Ovary (tissue), 7 donors: ENCODE measurements at regions not wholly inside any gene's neighbourhood (a gene's known extent, or its start where the extent isn't known, plus 50 kb on each side); places are given as distances from the start of the nearest gene placed in this dataset.

ENCODE experiments used
- DNase-seq, 5 donors: peaks; one replicate each; pipeline ENCODE4 v3.0.0-alpha.2; 2019 to 2020
- H3K27ac ChIP-seq, 2 donors: fragments of 200-600 bp; one replicate each; pipeline versions ENCODE4 v1.5.1 to v1.8.0; 2019 to 2022
- H3K27me3 ChIP-seq: fragments of 200-600 bp; one replicate; pipeline ENCODE4 v1.8.0; 2022
- H3K36me3 ChIP-seq: fragments of 200-600 bp; sonication (generic); one replicate; pipeline ENCODE4 v1.5.1; 2019
- H3K4me1 ChIP-seq: one replicate; pipeline ENCODE4 v1.8.1; 2013; ENCODE audit warnings: mild to moderate bottlenecking, moderate library complexity; ENCODE audit not compliant: insufficient read depth
- H3K4me3 ChIP-seq: fragments of 200-600 bp; sonication (generic); one replicate; pipeline ENCODE4 v1.5.1; 2017
- H3K9me3 ChIP-seq, 2 donors: fragments of 200-600 bp in 1 of 2; sonication (generic) in 1 of 2; one replicate each; pipeline versions ENCODE4 v1.5.1 to v1.8.1; 2013 to 2019; ENCODE audit warnings: mild to moderate bottlenecking in 1 of 2, moderate library complexity in 1 of 2
- CTCF ChIP-seq, 3 donors: fragments of 450-650 bp in 2 of 3; fragments of 200-600 bp in 1 of 3; IDR thresholded peaks; one replicate each; pipeline versions ENCODE4 v1.5.1 to v1.8.0; 2016 to 2022; ENCODE audit warnings: antibody characterized with exemption in 3 of 3, mild to moderate bottlenecking in 1 of 3
- EP300 ChIP-seq: sonication (generic); formaldehyde crosslinking; IDR thresholded peaks from one replicate; pipeline ENCODE4 v1.6.1; 2017; ENCODE audit warnings: antibody characterized with exemption
- POLR2A ChIP-seq: fragments of 450-650 bp; IDR thresholded peaks from one replicate; pipeline ENCODE4 v1.6.1; 2017; ENCODE audit warnings: antibody characterized with exemption, mild to moderate bottlenecking, moderate library complexity
- WGBS, 3 donors: extraction: QIAGEN DNeasy Blood & Tissue Kit in 1 of 3; methylation state at CpG; one replicate each; pipeline versions ENCODE4 v1.1.5 to v1.1.7; 2013 to 2017; 5-methylcytosine and 5-hydroxymethylcytosine counted together
- intact Hi-C, 4 donors: fragments of 100-400 bp; cut with DNase I; formaldehyde crosslinking; loops; one replicate each; pipeline versions ENCODE4 v1.11.0 to v1.15.1; 2022 to 2023
- donor health status: DM: no; HTN: no; CAD: no; lungs with moderate emphysema.
- donor health status: DM: no; HTN: no; CAD: no.
- donor health status: Bipolar disorder and iron deficiency.
- donor health status: DM: no; HTN: no; CAD: no.
- donor health status: DM: yes; HTN: yes; CAD: no.

GRCh38 chr1:14392859-14393365 lies 205.6 kb upstream of the KAZN start:
- Histone ChIP-seq H3K4me1 (no peaks in the 10 kb centered on the region), H3K27me3 (no peaks in the 10 kb centered on the region), H3K4me3 (no peak overlapping the region), H3K27ac (no peak overlapping the region), H3K36me3 (no peaks in the 10 kb centered on the region), H3K9me3 (no peaks in the 10 kb centered on the region)
- WGBS, 3 donors: 78 to 85% (median 79%) methylated on average over 5 of the region's 5 CpGs
- intact Hi-C loops: no loop called here
- DNase-seq: no peak
- no peak for TF ChIP-seq CTCF (IDR thresholded peaks at IDR 0.05)
- no peak for TF ChIP-seq POLR2A
- no peak for TF ChIP-seq EP300

GRCh38 chr1:14396100-14396499 lies 202.4 kb upstream of the KAZN start:
- Histone ChIP-seq H3K4me1 (no peaks in the 10 kb centered on the region), H3K27me3 (no peaks in the 10 kb centered on the region), H3K9me3 (no peaks in the 10 kb centered on the region), H3K4me3 (no peak overlapping the region), H3K27ac (no peak overlapping the region), H3K36me3 (no peaks in the 10 kb centered on the region)
- DNase-seq: no peak
- WGBS, 3 donors: 81 to 84% (median 84%) methylated on average over 5 of the region's 5 CpGs
- TF ChIP-seq CTCF (IDR thresholded peaks at IDR 0.05) (no peak), EP300 (no peak), POLR2A (no peak)
- intact Hi-C loops: no loop called here

- Histone ChIP-seq H3K36me3 (no peaks in the 10 kb centered on the region), H3K27ac (no peak overlapping the region), H3K27me3 (no peaks in the 10 kb centered on the region), H3K9me3 (no peaks in the 10 kb centered on the region), H3K4me3 (no peak overlapping the region), H3K4me1 (no peaks in the 10 kb centered on the region)
- TF ChIP-seq POLR2A: no peak
- TF ChIP-seq EP300: no peak
- TF ChIP-seq CTCF (IDR thresholded peaks at IDR 0.05): no peak
- DNase-seq: no peak
- intact Hi-C loops: no loop called here
- WGBS, 3 donors: 87 to 90% (median 90%) methylated on average over 13 of the region's 13 CpGs
Measured at GRCh38 chr1:14403961-14404645, 194.4 kb upstream of the KAZN start.

DNA sequence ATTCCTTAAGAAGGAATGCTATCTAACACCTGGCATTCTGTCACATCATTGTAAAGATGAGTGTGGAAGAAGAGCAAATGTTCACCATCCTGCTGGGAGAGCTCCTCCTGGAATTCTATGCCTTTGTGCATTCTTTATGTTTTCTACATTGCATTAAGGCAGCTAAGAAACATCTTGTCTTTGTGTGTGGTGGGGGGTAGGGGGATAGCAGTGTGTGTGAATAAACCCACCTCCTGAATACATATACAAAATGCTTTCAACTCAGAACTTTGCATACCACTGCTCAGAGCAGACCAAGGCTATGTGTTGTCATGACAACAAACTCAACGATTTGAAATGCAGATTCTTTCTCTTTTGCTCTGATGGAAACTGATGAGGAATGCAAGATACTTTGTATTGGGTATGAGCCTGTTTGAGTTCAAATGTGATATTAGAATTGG lies 193.6 kb upstream of the KAZN start:
- TF ChIP-seq EP300 (no peak), POLR2A (no peak), CTCF (IDR thresholded peaks at IDR 0.05) (no peak)
- Histone ChIP-seq H3K36me3 (no peaks in the 10 kb centered on the region), H3K4me1 (no peaks in the 10 kb centered on the region), H3K9me3 (no peaks in the 10 kb centered on the region), H3K27me3 (no peaks in the 10 kb centered on the region), H3K4me3 (no peak overlapping the region), H3K27ac (no peak overlapping the region)
- intact Hi-C loops: no loop called here
- WGBS, 3 donors: 3 to 11% (median 5%) methylated on average over 1 of the region's 1 CpG
- DNase-seq: no peak
